ENCODE measurements at regions not wholly inside any gene's neighbourhood (a gene's known extent, or its start where the extent isn't known, plus 50 kb on each side); places are given as distances from the start of the nearest gene placed in this dataset.

- TF ChIP-seq CTCF (IDR thresholded peaks at IDR 0.05): no peak
- no peak for TF ChIP-seq POLR2A (IDR thresholded peaks at IDR 0.05)
- Histone ChIP-seq H3K4me1 (no peaks in the 10 kb centered on the region), H3K9me3 (no peaks in the 10 kb centered on the region), H3K4me3 (no peak overlapping the region), H3K27me3 (no peaks in the 10 kb centered on the region), H3K36me3 (ENCODE audit: low read depth, missing control alignments) (no peaks in the 10 kb centered on the region), H3K27ac (no peak overlapping the region)
- DNase-seq: no peak
- intact Hi-C loops (cut with DNase I; ENCODE audit: low total_unique reads): no loop called here
- 83 to 85% methylated on average over 2 of the region's 2 CpGs for WGBS, 2 donors
Measured at GRCh38 chr20:3325864-3326263, 81.6 kb downstream of the DNAAF9 start.

- intact Hi-C loops (cut with DNase I; ENCODE audit: low total_unique reads): no loop called here
- H3K27me3 ChIP-seq: no peaks in the 10 kb centered on the region
- no peak overlapping the region for H3K27ac ChIP-seq
- DNase-seq: no peak
- no peak overlapping the region for H3K4me3 ChIP-seq
- 77 to 94% methylated on average over 5 of the region's 5 CpGs for WGBS, 2 donors
- H3K4me1 ChIP-seq: no peaks in the 10 kb centered on the region
- H3K36me3 ChIP-seq (ENCODE audit: low read depth, missing control alignments): no peaks in the 10 kb centered on the region
- TF ChIP-seq CTCF (IDR thresholded peaks at IDR 0.05) (no peak), POLR2A (IDR thresholded peaks at IDR 0.05) (no peak)
- no peaks in the 10 kb centered on the region for H3K9me3 ChIP-seq
Measured at GRCh38 chr20:3323398-3323797, 84.1 kb downstream of the DNAAF9 start.

- WGBS, 2 donors: 93 to 99% methylated on average over 3 of the region's 3 CpGs
- Histone ChIP-seq H3K36me3 (ENCODE audit: low read depth, missing control alignments) (no peaks in the 10 kb centered on the region), H3K4me1 (peaks cover 20% of the 10 kb centered on the region), H3K27me3 (no peaks in the 10 kb centered on the region), H3K4me3 (no peak overlapping the region), H3K9me3 (no peaks in the 10 kb centered on the region), H3K27ac (no peak overlapping the region)
- TF ChIP-seq POLR2A (IDR thresholded peaks at IDR 0.05): no peak
- no peak for DNase-seq
- intact Hi-C loops (cut with DNase I; ENCODE audit: low total_unique reads): no loop called here
Measured at GRCh38 chr20:3318226-3318884, 79.4 kb upstream of the SLC4A11 start.

- no peak for TF ChIP-seq CTCF (IDR thresholded peaks at IDR 0.05)
- no peak for TF ChIP-seq POLR2A (IDR thresholded peaks at IDR 0.05)
- DNase-seq: peak; percentile 65
- peaks cover 31% of the 10 kb centered on the region for H3K4me1 ChIP-seq
- peak overlapping the region; percentile 0 to 7 for H3K27ac ChIP-seq
- H3K4me3 ChIP-seq: no peak overlapping the region
- no peaks in the 10 kb centered on the region for H3K36me3 ChIP-seq (ENCODE audit: low read depth, missing control alignments)
- intact Hi-C loops (cut with DNase I; ENCODE audit: low total_unique reads): no loop called here
- no peaks in the 10 kb centered on the region for H3K27me3 ChIP-seq
- no peaks in the 10 kb centered on the region for H3K9me3 ChIP-seq
- 61 to 79% methylated on average over 7 of the region's 7 CpGs for WGBS, 2 donors
Measured at GRCh38 chr20:3316136-3316535, 77.1 kb upstream of the SLC4A11 start.

GRCh38 chr20:3315136-3315535 is 76.1 kb upstream of the SLC4A11 start:
- Histone ChIP-seq H3K36me3 (ENCODE audit: low read depth, missing control alignments) (no peaks in the 10 kb centered on the region), H3K4me1 (peaks cover 31% of the 10 kb centered on the region), H3K27ac (peak overlapping the region in 1 of 2 donors; percentile 70), H3K9me3 (no peaks in the 10 kb centered on the region), H3K27me3 (no peaks in the 10 kb centered on the region), H3K4me3 (no peak overlapping the region)
- TF ChIP-seq CTCF (IDR thresholded peaks at IDR 0.05) (no peak), POLR2A (IDR thresholded peaks at IDR 0.05) (no peak)
- intact Hi-C loops (cut with DNase I; ENCODE audit: low total_unique reads): no loop called here
- 72% methylated on average over 2 of the region's 2 CpGs for WGBS, 2 donors
- no peak for DNase-seq
